OCI-LY1 (cell line): ENCODE measurements at regions not wholly inside any gene's neighbourhood (a gene's known extent, or its start where the extent isn't known, plus 50 kb on each side); places are given as distances from the start of the nearest gene placed in this dataset.

Experiments used
- H2AFZ ChIP-seq: fragments of 200-600 bp; sonication (generic), shearing (Covaris generic); 2 replicates; pipeline ENCODE4 v1.6.0; 2014; ENCODE audit warnings: antibody characterized with exemption, mild to moderate bottlenecking, low read length
- H3F3A ChIP-seq: fragments of 200-600 bp; sonication (generic), shearing (Covaris generic); 2 replicates; pipeline ENCODE4 v1.6.0; 2014; ENCODE audit warnings: mild to moderate bottlenecking, antibody characterized with exemption, low read length, moderate library complexity; ENCODE audit not compliant: insufficient read depth
- H3K27ac ChIP-seq: fragments of 200-600 bp; sonication (generic); 2 replicates; pipeline ENCODE4 v1.5.1; 2014; ENCODE audit warnings: low read length, mixed run types, mild to moderate bottlenecking, low read depth; ENCODE audit not compliant: poor library complexity, severe bottlenecking
- H3K27me3 ChIP-seq: fragments of 200-600 bp; sonication (generic); 2 replicates; pipeline ENCODE4 v1.6.0; 2014; ENCODE audit warnings: antibody characterized with exemption, mild to moderate bottlenecking, low read length, moderate library complexity; ENCODE audit not compliant: insufficient read depth
- H3K36me3 ChIP-seq: fragments of 200-600 bp; sonication (generic); 2 replicates; pipeline ENCODE4 v1.6.1; 2014; ENCODE audit warnings: mild to moderate bottlenecking, antibody characterized with exemption, low read length, moderate library complexity, mixed read lengths; ENCODE audit not compliant: insufficient read depth
- H3K4me1 ChIP-seq: fragments of 200-600 bp; sonication (generic); 2 replicates; pipeline ENCODE4 v1.5.1; 2014; ENCODE audit warnings: mild to moderate bottlenecking, low read length, moderate library complexity; ENCODE audit not compliant: insufficient read depth, severe bottlenecking
- H3K4me2 ChIP-seq: fragments of 200-600 bp; sonication (generic), shearing (Covaris generic); 2 replicates; pipeline ENCODE4 v1.6.1; 2014; ENCODE audit warnings: low read length
- H3K4me3 ChIP-seq: fragments of 200-600 bp; sonication (generic); 2 replicates; pipeline ENCODE4 v1.5.1; 2014; ENCODE audit warnings: low read length, low read depth, mild to moderate bottlenecking, mixed read lengths; ENCODE audit not compliant: poor library complexity, severe bottlenecking
- H3K79me2 ChIP-seq: fragments of 200-600 bp; shearing (Covaris generic); 2 replicates; pipeline ENCODE4 v1.6.1; 2016; ENCODE audit warnings: mixed run types, low read length, mixed read lengths; ENCODE audit not compliant: insufficient read depth
- H3K9ac ChIP-seq: fragments of 200-600 bp; sonication (generic), shearing (Covaris generic); 2 replicates; pipeline ENCODE4 v1.6.1; 2014; ENCODE audit warnings: mild to moderate bottlenecking, low read length, mixed read lengths
- H3K9me2 ChIP-seq: fragments of 200-600 bp; sonication (generic), shearing (Covaris generic); 2 replicates; pipeline ENCODE4 v1.6.1; 2014; ENCODE audit warnings: low read depth, mild to moderate bottlenecking, low read length, mixed read lengths
- H3K9me3 ChIP-seq: fragments of 200-600 bp; shearing (Covaris generic); 2 replicates; pipeline ENCODE4 v1.6.1; 2014; ENCODE audit warnings: low read length, mixed read lengths
- H4K20me1 ChIP-seq: fragments of 200-600 bp; sonication (generic), shearing (Covaris generic); 2 replicates; pipeline ENCODE4 v1.6.0; 2016; ENCODE audit warnings: mild to moderate bottlenecking, low read length; ENCODE audit not compliant: insufficient read depth
- EZH2 ChIP-seq: fragments of 200-600 bp; sonication (generic), shearing (Covaris generic); IDR thresholded peaks from 2 replicates; pipeline ENCODE4 v1.8.0; 2017; ENCODE audit warnings: borderline replicate concordance, mixed run types, mild to moderate bottlenecking, antibody characterized with exemption, low read length, moderate library complexity, mixed read lengths
- TF ChIP-seq, protein P1 (sequence below): fragments of 200-600 bp; sonication (generic), shearing (Covaris generic); IDR thresholded peaks from 2 replicates; pipeline ENCODE4 v1.5.1; 2017; ENCODE audit warnings: mild to moderate bottlenecking, antibody characterized with exemption, low read length, moderate library complexity, mixed read lengths

DNA sequence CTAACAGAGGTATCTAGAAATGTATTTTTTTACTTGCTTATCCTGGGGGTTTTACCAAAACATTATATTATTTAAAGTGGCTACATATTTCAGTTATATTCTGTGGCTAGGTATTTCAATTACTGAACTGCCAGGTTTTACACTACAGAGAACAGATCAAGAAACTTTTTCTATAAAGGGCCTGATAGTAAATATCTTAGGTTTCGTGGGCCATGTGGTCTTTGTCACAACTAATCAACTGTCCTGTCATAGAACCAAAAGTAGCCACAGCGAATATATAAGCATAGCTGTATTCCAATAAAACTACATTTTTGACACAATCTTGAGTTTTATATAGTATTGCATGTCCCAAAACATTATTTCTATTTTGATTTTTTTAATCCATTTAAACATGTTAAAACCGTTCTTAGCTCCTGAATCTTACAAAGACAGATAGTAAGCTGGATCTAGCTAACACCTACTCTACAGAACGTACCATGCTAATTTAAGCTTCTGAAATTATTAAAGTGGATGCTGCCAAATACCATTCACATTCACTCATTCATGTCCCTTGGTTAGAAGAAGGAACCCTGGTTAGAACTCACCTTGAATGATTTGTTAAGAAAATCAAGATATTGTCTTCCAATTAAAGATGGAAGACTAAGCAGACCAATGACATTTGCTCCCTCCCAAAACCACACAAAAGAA is 118.2 kb upstream of the TGFBR2 start:
- H3K9me2 ChIP-seq = no peaks in the 10 kb centered on the region
- no peaks in the 10 kb centered on the region for H3K9me3 ChIP-seq
- no peak overlapping the region for H3K4me2 ChIP-seq
- H3K27me3 ChIP-seq = no peaks in the 10 kb centered on the region
- H2AFZ ChIP-seq = no peak overlapping the region
- H4K20me1 ChIP-seq = no peaks in the 10 kb centered on the region
- H3K4me3 ChIP-seq = no peak overlapping the region
- H3K36me3 ChIP-seq = no peaks in the 10 kb centered on the region
- H3F3A ChIP-seq = no peaks in the 10 kb centered on the region
- no peak overlapping the region for H3K9ac ChIP-seq
- no peaks in the 10 kb centered on the region for H3K79me2 ChIP-seq
- no peak overlapping the region for H3K27ac ChIP-seq
- TF ChIP-seq EZH2 = no peak
- TF ChIP-seq, protein P1, sequence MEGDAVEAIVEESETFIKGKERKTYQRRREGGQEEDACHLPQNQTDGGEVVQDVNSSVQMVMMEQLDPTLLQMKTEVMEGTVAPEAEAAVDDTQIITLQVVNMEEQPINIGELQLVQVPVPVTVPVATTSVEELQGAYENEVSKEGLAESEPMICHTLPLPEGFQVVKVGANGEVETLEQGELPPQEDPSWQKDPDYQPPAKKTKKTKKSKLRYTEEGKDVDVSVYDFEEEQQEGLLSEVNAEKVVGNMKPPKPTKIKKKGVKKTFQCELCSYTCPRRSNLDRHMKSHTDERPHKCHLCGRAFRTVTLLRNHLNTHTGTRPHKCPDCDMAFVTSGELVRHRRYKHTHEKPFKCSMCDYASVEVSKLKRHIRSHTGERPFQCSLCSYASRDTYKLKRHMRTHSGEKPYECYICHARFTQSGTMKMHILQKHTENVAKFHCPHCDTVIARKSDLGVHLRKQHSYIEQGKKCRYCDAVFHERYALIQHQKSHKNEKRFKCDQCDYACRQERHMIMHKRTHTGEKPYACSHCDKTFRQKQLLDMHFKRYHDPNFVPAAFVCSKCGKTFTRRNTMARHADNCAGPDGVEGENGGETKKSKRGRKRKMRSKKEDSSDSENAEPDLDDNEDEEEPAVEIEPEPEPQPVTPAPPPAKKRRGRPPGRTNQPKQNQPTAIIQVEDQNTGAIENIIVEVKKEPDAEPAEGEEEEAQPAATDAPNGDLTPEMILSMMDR = no peak
- H3K4me1 ChIP-seq = no peaks in the 10 kb centered on the region

DNA sequence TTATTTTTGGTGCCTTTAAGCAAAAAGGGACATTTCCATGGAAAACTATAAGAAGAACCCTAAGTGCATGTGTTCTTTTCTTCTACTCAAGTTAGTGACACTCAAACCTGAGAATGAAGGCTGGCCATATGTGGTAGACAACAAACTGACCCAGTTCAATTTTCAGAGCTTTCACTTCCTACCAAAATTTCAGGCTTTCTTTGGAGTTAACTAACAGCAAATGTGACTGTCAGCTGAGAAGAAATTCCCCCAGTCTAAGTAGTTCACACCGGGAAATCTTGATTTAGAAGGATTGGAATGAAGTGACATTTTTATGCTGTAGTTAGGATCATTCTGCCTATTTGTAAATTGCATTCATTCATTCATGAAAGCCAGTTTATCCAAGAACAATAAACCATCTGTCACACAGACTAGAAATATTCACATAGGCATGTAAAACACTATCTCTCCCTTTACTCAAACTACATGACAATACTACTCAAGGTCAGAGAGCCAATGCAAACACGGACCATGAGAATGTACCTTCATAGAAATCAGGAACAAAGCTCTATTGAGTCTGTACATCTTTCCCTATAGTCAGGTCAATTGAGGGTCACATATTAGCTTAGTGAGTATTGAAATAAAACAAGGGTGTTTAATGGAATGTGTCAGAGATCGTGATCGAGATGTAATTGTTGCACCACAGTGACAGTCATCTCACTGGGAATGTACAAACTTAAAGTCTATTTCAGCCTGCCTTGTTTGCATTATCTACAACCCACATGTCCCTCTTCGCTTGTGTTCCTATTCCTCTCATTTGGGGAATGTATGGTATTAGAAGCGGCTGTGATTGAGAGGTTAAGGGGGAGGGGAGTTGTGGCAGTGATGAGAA is 113.8 kb upstream of the TGFBR2 start:
- Histone ChIP-seq H3F3A (no peaks in the 10 kb centered on the region), H3K9me3 (no peaks in the 10 kb centered on the region), H3K36me3 (no peaks in the 10 kb centered on the region), H3K9ac (no peak overlapping the region), H3K4me3 (no peak overlapping the region), H3K4me2 (no peak overlapping the region), H3K27ac (no peak overlapping the region), H2AFZ (no peak overlapping the region), H3K4me1 (peaks cover 13% of the 10 kb centered on the region), H3K79me2 (no peaks in the 10 kb centered on the region), H4K20me1 (no peaks in the 10 kb centered on the region), H3K27me3 (no peaks in the 10 kb centered on the region), H3K9me2 (no peaks in the 10 kb centered on the region)
- TF ChIP-seq EZH2 = no peak
- TF ChIP-seq, protein P1 = no peak

DNA sequence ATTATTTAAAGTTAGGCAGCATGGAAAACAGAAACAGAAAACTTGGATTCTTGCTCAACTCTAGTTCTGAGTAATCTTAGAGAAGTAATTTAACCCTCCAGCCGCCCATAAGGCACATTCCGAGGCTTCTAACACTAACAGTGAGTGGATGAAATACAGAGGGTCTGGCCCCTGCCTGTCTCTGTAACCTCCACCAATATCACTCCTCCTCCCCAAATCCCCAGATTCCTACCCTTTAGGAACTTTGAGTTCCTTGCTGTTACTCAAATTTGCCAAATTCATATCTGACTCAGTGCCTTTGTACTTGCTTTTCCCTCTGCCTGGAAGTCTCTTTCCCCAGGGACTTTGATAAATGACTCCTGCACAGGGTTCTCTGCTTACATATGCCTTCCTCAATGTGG is 112.5 kb upstream of the TGFBR2 start:
- H3K4me2 ChIP-seq = no peak overlapping the region
- no peaks in the 10 kb centered on the region for H3K9me3 ChIP-seq
- no peaks in the 10 kb centered on the region for H3K36me3 ChIP-seq
- H3K9ac ChIP-seq = no peak overlapping the region
- H3K4me1 ChIP-seq = peaks cover 13% of the 10 kb centered on the region
- H3K27me3 ChIP-seq = no peaks in the 10 kb centered on the region
- no peaks in the 10 kb centered on the region for H3K79me2 ChIP-seq
- no peak overlapping the region for H3K4me3 ChIP-seq
- H2AFZ ChIP-seq = no peak overlapping the region
- TF ChIP-seq EZH2 = no peak
- TF ChIP-seq, protein P1 = no peak
- no peak overlapping the region for H3K27ac ChIP-seq
- no peaks in the 10 kb centered on the region for H4K20me1 ChIP-seq
- H3F3A ChIP-seq = no peaks in the 10 kb centered on the region
- no peaks in the 10 kb centered on the region for H3K9me2 ChIP-seq
